Right lobe of liver (tissue), 6 donors: ENCODE measurements at regions not wholly inside any gene's neighbourhood (a gene's known extent, or its start where the extent isn't known, plus 50 kb on each side); places are given as distances from the start of the nearest gene placed in this dataset.
A peak's percentile ranks its signal among the peaks of the same experiment; 100 is the strongest.

Source experiments
- ATAC-seq, 4 donors: fragments of 200-7000 bp; cut with Tn5 transposase; one replicate each; pipeline ENCODE4 v1.9.1; 2020; ENCODE audit warnings: mild to moderate bottlenecking in 4 of 4, moderate library complexity in 4 of 4
- DNase-seq, 3 donors: peaks; one replicate each; pipeline ENCODE4 v3.0.0-alpha.2; 2020
- H3K27ac ChIP-seq, 3 donors: fragments of 200-600 bp; one replicate each; pipeline ENCODE4 v1.8.0; 2022
- H3K27me3 ChIP-seq, 2 donors: fragments of 200-600 bp; one replicate each; pipeline ENCODE4 v1.8.0; 2022
- H3K36me3 ChIP-seq, 4 donors: fragments of 200-600 bp; sonication (generic) in 1 of 4; one replicate each; pipeline versions ENCODE4 v1.5.1 to v1.8.0; 2017 to 2022; ENCODE audit warnings: control low read depth in 1 of 4
- H3K4me1 ChIP-seq, 4 donors: fragments of 200-600 bp; sonication (generic) in 1 of 4; one replicate each; pipeline versions ENCODE4 v1.5.1 to v1.8.0; 2017 to 2022; ENCODE audit warnings: control low read depth in 1 of 4
- H3K4me3 ChIP-seq, 3 donors: fragments of 200-600 bp; one replicate each; pipeline ENCODE4 v1.8.0; 2022
- H3K9me3 ChIP-seq, 4 donors: fragments of 200-600 bp; sonication (generic) in 1 of 4; one replicate each; pipeline versions ENCODE4 v1.5.1 to v1.8.0; 2017 to 2022; ENCODE audit warnings: control low read depth in 1 of 4
- POLR2A ChIP-seq: fragments of 450-650 bp; IDR thresholded peaks from one replicate; pipeline ENCODE4 v1.6.1; 2017; ENCODE audit warnings: antibody characterized with exemption, mild to moderate bottlenecking
- WGBS: methylation state at CpG from one replicate; pipeline ENCODE4 v1.1.6; 2018; ENCODE audit warnings: low coverage, low lambda C conversion rate; ENCODE audit not compliant: insufficient coverage; ENCODE audit errors: missing lambda C conversion rate; 5-methylcytosine and 5-hydroxymethylcytosine counted together
- intact Hi-C, 2 donors: fragments of 100-400 bp; cut with DNase I; formaldehyde crosslinking; loops; one replicate each; pipeline versions ENCODE4 v1.11.2 to v1.14.1; 2022
- TF ChIP-seq, protein P1 (sequence below), 4 donors: fragments of 200-600 bp in 3 of 4; fragments of 450-650 bp in 1 of 4; IDR thresholded peaks; one replicate each; pipeline versions ENCODE4 v1.5.1 to v1.8.0; 2016 to 2022; ENCODE audit warnings: antibody characterized with exemption in 4 of 4, mild to moderate bottlenecking in 2 of 4
- donor health status: DM: no; HTN: yes; CAD: no.
- donor health status: DM: no; HTN: no; CAD: no.
- donor health status: DM: no; HTN: no; CAD: no.
- donor health status: DM: no; HTN: yes; CAD: no.
- donor health status: DM: no; HTN: yes; CAD: no.

- WGBS: 28% methylated on average over 4 of the region's 4 CpGs
These were observed 308.0 kb downstream of the OLFM4 start for GRCh38 chr13:53336441-53337160.

DNA sequence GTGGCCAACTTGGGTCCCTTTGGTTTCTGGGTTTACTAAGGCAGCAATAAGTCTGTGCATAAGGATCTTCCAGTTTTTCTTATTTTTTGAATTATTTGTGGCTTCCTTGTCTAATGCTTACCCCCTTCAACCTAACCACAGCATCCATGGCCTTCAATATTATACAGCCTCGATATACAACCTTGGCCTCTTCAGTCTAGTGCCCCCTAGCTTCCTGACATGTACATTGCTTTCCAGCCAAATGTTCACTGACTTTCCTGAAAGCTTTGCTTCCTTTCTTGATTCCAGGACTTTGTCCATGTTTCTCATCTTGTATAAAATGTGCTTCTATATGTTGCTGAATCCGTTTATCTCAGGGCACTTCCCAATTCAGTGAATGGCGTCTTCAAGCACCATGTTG, 310.1 kb downstream of the OLFM4 start:
- TF ChIP-seq, protein P1, sequence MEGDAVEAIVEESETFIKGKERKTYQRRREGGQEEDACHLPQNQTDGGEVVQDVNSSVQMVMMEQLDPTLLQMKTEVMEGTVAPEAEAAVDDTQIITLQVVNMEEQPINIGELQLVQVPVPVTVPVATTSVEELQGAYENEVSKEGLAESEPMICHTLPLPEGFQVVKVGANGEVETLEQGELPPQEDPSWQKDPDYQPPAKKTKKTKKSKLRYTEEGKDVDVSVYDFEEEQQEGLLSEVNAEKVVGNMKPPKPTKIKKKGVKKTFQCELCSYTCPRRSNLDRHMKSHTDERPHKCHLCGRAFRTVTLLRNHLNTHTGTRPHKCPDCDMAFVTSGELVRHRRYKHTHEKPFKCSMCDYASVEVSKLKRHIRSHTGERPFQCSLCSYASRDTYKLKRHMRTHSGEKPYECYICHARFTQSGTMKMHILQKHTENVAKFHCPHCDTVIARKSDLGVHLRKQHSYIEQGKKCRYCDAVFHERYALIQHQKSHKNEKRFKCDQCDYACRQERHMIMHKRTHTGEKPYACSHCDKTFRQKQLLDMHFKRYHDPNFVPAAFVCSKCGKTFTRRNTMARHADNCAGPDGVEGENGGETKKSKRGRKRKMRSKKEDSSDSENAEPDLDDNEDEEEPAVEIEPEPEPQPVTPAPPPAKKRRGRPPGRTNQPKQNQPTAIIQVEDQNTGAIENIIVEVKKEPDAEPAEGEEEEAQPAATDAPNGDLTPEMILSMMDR (IDR thresholded peaks at IDR 0.05): peak in 1 of 4 donors; percentile 6
- no peak for TF ChIP-seq POLR2A
- DNase-seq (no peak), ATAC-seq (no peak)
- intact Hi-C loops: no loop called here
- Histone ChIP-seq H3K4me1 (no peaks in the 10 kb centered on the region), H3K27ac (no peak overlapping the region), H3K27me3 (no peaks in the 10 kb centered on the region), H3K36me3 (no peaks in the 10 kb centered on the region), H3K9me3 (no peaks in the 10 kb centered on the region), H3K4me3 (no peak overlapping the region)
- 43% methylated on average over 3 of the region's 3 CpGs for WGBS

More at GRCh38 chr13:53336441-53337160, 308.0 kb downstream of the OLFM4 start:
- DNase-seq (no peak), ATAC-seq (no peak)
- Histone ChIP-seq H3K27ac (no peak overlapping the region), H3K4me1 (no peaks in the 10 kb centered on the region), H3K36me3 (no peaks in the 10 kb centered on the region), H3K27me3 (no peaks in the 10 kb centered on the region), H3K4me3 (no peak overlapping the region), H3K9me3 (no peaks in the 10 kb centered on the region)
- intact Hi-C loops: no loop called here
- TF ChIP-seq POLR2A: no peak
- TF ChIP-seq, protein P1 (IDR thresholded peaks at IDR 0.05): no peak

- Histone ChIP-seq H3K36me3 (no peaks in the 10 kb centered on the region), H3K9me3 (no peaks in the 10 kb centered on the region), H3K27ac (no peak overlapping the region), H3K27me3 (no peaks in the 10 kb centered on the region), H3K4me3 (no peak overlapping the region), H3K4me1 (no peaks in the 10 kb centered on the region)
- ATAC-seq (no peak), DNase-seq (no peak)
- intact Hi-C loops: no loop called here
- 9% methylated on average over 1 of the region's 1 CpG for WGBS
- TF ChIP-seq, protein P1 (IDR thresholded peaks at IDR 0.05): no peak
- no peak for TF ChIP-seq POLR2A
These were observed 312.0 kb downstream of the OLFM4 start for GRCh38 chr13:53340505-53341143.

- no peak overlapping the region for H3K27ac ChIP-seq
- H3K4me3 ChIP-seq: no peak overlapping the region
- DNase-seq: no peak
- H3K4me1 ChIP-seq: no peaks in the 10 kb centered on the region
- no peaks in the 10 kb centered on the region for H3K27me3 ChIP-seq
- TF ChIP-seq, protein P1 (IDR thresholded peaks at IDR 0.05): no peak
- no peak for ATAC-seq
- intact Hi-C loops: no loop called here
- 21% methylated on average over 3 of the region's 3 CpGs for WGBS
- H3K9me3 ChIP-seq: no peaks in the 10 kb centered on the region
- H3K36me3 ChIP-seq: no peaks in the 10 kb centered on the region
These were observed 312.5 kb downstream of the OLFM4 start for GRCh38 chr13:53341144-53341510.
